Erythroblast (primary cell): ENCODE measurements at regions not wholly inside any gene's neighbourhood (a gene's known extent, or its start where the extent isn't known, plus 50 kb on each side); places are given as distances from the start of the nearest gene placed in this dataset.

ENCODE experiments used
- GATA1 ChIP-seq: IDR thresholded peaks from 2 replicates; pipeline ENCODE4 v1.6.1; 2011; ENCODE audit warnings: low read depth, mild to moderate bottlenecking, control low read depth, low read length, moderate library complexity
- POLR2A ChIP-seq: IDR thresholded peaks from 2 replicates; pipeline ENCODE4 v1.6.1; 2011; ENCODE audit warnings: mild to moderate bottlenecking, low read length

- TF ChIP-seq POLR2A (no peak), GATA1 (no peak)
These were observed 85.9 kb downstream of the HRH4 start for GRCh38 chr18:24546307-24546706.
